ENCODE measurements at regions not wholly inside any gene's neighbourhood (a gene's known extent, or its start where the extent isn't known, plus 50 kb on each side); places are given as distances from the start of the nearest gene placed in this dataset.

DNA sequence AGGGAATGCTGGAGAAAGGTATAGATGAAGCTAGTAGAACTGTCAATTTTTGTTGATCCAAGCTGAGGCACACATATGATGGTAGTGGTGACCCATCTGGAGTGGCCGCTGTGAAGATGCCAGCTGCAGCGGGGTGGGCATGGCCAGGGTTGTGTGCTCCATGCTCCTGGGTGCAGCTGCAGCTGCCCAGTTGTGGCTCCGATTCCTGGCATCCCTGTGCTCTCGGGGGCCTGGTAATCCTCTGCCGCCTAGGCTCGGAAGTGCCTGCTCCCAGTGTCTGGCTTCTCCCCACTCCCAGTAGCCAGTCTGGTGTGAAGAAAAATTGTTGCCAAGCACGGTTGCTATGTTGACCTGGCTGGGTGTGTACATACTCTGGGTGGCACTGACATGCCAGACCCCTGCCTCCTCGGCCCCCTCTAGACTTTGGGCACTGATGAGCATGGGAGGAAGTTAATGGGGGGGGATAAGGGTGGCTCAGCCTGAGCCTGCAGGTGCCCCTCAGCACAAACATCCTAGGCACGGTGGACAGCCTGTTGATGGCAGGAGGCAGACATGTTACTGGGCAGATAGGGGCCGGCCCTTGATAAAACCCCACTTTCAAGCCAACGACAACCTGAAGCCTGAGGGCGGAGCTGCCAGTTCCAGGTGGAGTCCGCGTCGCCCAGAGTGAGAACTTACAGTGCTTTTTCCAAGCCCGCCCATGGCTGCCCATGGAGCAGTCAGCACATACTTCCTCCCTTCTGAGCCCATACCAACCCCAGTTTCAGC, 1400.7 kb downstream of the PCDH9 start:
- no peaks in the 10 kb centered on the region for H3K4me1 ChIP-seq
- H3K27ac ChIP-seq: no peak overlapping the region
- TF ChIP-seq, protein P1, sequence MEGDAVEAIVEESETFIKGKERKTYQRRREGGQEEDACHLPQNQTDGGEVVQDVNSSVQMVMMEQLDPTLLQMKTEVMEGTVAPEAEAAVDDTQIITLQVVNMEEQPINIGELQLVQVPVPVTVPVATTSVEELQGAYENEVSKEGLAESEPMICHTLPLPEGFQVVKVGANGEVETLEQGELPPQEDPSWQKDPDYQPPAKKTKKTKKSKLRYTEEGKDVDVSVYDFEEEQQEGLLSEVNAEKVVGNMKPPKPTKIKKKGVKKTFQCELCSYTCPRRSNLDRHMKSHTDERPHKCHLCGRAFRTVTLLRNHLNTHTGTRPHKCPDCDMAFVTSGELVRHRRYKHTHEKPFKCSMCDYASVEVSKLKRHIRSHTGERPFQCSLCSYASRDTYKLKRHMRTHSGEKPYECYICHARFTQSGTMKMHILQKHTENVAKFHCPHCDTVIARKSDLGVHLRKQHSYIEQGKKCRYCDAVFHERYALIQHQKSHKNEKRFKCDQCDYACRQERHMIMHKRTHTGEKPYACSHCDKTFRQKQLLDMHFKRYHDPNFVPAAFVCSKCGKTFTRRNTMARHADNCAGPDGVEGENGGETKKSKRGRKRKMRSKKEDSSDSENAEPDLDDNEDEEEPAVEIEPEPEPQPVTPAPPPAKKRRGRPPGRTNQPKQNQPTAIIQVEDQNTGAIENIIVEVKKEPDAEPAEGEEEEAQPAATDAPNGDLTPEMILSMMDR (IDR thresholded peaks at IDR 0.05): no peak
- DNase-seq: no peak
- H3K36me3 ChIP-seq: no peaks in the 10 kb centered on the region
- H3K27me3 ChIP-seq (ENCODE audit: low read depth): no peaks in the 10 kb centered on the region
- intact Hi-C loops (cut with DNase I): no loop called here
- H3K9me3 ChIP-seq: no peaks in the 10 kb centered on the region
- peak in 1 of 2 donors; percentile 15 for ATAC-seq
- H3K4me3 ChIP-seq: no peak overlapping the region

DNA sequence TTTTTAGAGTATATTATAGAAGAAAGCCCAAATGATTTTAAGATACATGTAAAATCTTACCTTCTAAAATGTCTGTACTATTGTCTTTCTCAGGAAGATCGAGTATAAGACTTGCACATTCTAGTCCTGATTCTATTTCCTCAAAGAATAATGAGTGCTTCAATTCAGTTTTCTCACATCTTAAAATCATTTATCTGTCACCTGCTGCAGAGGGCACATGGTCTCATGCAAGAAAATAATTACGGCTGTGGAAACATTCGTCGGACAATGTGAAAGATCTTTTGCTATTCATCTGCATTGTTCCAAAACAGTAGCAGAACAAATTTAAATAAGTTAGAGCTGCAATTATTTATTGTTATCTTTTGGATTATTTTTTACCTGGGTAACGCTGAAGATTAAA, 1403.5 kb downstream of the PCDH9 start:
- Histone ChIP-seq H3K4me3 (no peak overlapping the region), H3K27ac (no peak overlapping the region), H3K4me1 (no peaks in the 10 kb centered on the region), H3K36me3 (no peaks in the 10 kb centered on the region), H3K9me3 (no peaks in the 10 kb centered on the region), H3K27me3 (ENCODE audit: low read depth) (no peaks in the 10 kb centered on the region)
- DNase-seq: no peak
- ATAC-seq: no peak
- intact Hi-C loops (cut with DNase I): no loop called here
- TF ChIP-seq, protein P1 (IDR thresholded peaks at IDR 0.05): no peak

DNA sequence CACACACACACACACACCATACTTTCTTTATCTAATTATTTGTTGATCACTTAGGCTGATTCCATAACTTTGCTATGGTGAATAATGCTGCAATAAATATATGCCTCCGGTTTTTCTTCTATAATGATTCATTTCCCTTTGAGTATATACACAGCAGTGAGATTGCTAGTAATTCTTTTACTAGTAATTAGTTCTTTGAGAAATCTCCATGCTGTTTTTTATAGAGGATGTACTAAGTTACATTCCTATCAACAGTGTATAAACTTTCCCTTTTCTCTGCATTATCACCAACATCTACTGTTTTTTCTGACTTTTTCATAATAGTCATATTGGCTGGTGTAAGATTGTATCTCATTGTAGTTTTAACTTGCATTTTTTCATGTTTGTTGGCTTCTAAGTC, 1405.1 kb downstream of the PCDH9 start:
- no peaks in the 10 kb centered on the region for H3K9me3 ChIP-seq
- no peaks in the 10 kb centered on the region for H3K4me1 ChIP-seq
- H3K27me3 ChIP-seq (ENCODE audit: low read depth): no peaks in the 10 kb centered on the region
- TF ChIP-seq, protein P1 (IDR thresholded peaks at IDR 0.05): no peak
- no peak overlapping the region for H3K4me3 ChIP-seq
- DNase-seq: no peak
- intact Hi-C loops (cut with DNase I): no loop called here
- no peaks in the 10 kb centered on the region for H3K36me3 ChIP-seq
- no peak for ATAC-seq
- no peak overlapping the region for H3K27ac ChIP-seq

DNA sequence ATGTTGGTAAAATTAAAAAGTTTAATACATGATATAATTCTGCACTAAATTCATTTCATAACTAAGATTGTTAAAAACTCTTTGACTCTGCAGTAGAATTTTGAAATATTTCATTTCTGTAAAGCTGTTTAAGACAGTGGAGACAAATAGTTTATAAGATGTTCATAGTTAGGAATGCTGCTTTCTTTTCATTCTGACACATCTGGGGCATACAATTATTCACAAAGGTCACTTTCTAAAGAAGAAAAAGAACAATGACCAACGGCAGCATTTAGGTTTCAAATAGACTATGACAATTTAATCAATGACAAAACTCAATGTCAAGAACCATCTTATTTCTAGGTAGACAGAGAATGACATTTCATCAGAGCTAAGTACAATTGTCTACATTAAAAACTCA, 1422.1 kb downstream of the PCDH9 start:
- Histone ChIP-seq H3K9me3 (no peaks in the 10 kb centered on the region), H3K36me3 (no peaks in the 10 kb centered on the region), H3K27me3 (ENCODE audit: low read depth) (no peaks in the 10 kb centered on the region), H3K4me1 (no peaks in the 10 kb centered on the region), H3K27ac (no peak overlapping the region), H3K4me3 (no peak overlapping the region)
- TF ChIP-seq, protein P1 (IDR thresholded peaks at IDR 0.05): no peak
- ATAC-seq (no peak), DNase-seq (no peak)
- intact Hi-C loops (cut with DNase I): no loop called here

DNA sequence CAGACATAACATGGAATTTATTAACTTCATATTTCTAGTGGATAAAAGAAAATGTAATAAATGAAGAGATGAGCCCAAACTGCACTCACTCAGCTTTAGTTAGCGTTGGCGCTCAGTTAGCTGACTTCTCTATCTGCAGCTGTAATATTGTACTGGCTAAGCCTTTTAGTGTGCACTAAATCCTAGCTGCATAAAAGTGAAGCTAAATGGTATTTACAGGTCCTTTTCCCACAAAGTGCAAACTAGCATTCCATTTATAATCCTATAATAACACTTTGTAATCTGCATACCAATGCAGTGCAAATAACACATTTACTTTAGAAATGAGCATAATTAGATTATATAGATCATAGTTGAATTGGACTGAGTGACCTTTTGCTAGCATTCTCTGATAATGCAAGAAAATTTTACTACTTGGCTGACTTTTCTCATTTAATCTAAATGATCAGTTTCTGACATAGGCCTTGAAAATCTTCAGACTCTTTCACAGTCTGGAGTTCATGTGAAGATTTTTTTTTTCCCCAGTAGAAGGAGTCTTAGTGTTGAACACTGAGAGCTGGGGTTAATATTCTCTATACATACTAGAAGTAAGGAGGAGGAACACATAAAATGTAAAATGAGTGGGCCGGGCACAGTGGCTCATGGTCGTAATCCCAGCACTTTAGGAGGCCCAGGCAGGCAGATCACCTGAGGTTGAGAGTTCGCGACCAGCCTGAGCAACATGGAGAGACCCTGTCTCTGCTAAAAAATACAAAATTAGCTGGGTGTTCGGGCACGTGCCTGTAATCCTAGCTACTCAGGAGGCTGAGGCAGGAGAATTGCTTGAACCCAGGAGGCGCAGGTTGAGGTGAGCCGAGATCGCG, 1426.4 kb downstream of the PCDH9 start:
- no peaks in the 10 kb centered on the region for H3K4me1 ChIP-seq
- TF ChIP-seq, protein P1 (IDR thresholded peaks at IDR 0.05): no peak
- no peaks in the 10 kb centered on the region for H3K27me3 ChIP-seq (ENCODE audit: low read depth)
- no peak overlapping the region for H3K4me3 ChIP-seq
- intact Hi-C loops (cut with DNase I): no loop called here
- no peak for DNase-seq
- H3K36me3 ChIP-seq: no peaks in the 10 kb centered on the region
- no peak for ATAC-seq
- no peak overlapping the region for H3K27ac ChIP-seq
- H3K9me3 ChIP-seq: no peaks in the 10 kb centered on the region

All from lower lobe of right lung (tissue), 2 donors.